Muscle of arm (tissue), 1 donor: ENCODE measurements at regions not wholly inside any gene's neighbourhood (a gene's known extent, or its start where the extent isn't known, plus 50 kb on each side); places are given as distances from the start of the nearest gene placed in this dataset.
A peak's percentile ranks its signal among the peaks of the same experiment; 100 is the strongest.
"Not testable (repeated sequence)": the region's sequence is repeated elsewhere in the genome, so short reads cannot be mapped to it uniquely, and the experiment has no call there.

ENCODE experiments used
- DNase-seq: peaks from one replicate; pipeline ENCODE4 v3.0.0-alpha.2; 2013

DNA sequence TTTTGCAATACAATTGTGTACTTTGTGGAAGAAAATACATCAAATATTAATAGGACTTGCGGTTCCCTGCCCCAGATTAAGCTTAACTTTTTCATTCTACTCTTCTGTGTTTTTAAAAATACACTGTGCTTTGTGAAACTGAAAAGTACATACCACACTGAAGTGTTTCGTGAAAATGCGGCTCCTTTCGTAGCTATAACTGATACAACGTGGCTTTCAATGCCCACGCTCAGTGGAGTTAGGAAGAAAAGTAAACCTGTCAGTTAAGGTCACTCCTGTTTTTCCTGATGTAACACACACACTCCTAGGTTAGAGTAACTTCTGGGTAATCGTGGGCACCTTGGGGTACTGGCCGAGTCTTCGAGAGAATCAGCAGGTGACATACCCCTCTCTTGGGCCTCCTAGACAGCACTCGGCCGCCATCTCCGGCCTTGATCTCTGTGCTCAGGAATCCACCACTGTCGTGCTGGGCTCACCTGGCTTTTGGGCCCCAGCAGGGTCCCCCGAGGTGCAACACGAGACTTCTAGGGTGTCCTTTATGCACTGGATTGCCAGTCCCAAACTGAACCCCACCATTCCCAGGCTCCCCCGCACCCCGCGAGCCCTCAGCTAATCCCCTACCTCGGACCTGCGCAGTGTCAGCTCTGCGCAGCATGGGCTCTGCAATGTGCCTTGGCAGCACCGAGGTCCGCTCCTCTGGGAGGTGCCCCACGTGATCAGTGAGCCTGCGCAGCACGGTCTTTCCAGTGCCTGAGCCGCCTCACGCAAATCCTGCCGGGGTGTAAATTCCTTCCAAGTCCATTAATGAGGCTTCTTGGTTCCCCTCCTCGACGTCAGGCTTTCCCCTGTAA lies 162.6 kb upstream of the INTU start:
- no peak for DNase-seq

DNA sequence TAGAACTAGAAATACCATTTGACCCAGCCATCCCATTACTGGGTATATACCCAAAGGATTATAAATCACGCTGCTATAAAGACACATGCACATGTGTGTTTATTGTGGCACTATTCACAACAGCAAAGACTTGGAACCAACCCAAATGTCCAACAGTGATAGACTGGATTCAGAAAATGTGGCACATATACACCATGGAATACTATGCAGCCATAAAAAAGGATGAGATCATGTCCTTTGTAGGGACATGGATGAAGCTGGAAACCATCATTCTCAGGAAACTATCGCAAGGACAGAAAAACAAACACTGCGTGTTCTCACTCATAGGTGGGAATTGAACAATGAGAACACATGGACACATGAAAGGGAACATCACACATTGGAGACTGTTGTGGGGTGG lies 154.5 kb upstream of the INTU start:
- DNase-seq = not testable (repeated sequence)

GRCh38 chr4:127479031-127479622 lies 153.6 kb upstream of the INTU start:
- DNase-seq = peak; percentile 75

DNA sequence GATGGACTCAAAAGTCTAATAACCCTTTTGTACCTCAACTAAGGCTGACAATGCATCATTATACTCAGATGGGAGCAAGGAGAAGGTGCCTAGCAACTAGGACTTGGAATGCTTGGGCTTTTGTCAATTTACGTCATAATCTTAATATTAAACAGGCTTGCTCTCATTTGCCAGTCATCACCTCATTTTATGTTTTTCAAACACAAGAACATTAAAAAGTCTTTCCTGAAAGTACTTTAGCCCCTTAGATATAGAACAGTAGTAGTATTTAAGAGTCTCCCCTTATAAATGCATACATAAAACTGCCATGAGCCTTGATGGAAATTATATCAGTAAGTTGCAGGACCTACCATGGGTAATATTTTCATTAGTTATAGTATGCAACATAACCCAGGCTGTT lies 150.7 kb upstream of the INTU start:
- no peak for DNase-seq

- no peak for DNase-seq
Measured at GRCh38 chr4:127484117-127484516, 148.6 kb upstream of the INTU start.

- no peak for DNase-seq
Measured at GRCh38 chr4:127486248-127486647, 146.5 kb upstream of the INTU start.

DNA sequence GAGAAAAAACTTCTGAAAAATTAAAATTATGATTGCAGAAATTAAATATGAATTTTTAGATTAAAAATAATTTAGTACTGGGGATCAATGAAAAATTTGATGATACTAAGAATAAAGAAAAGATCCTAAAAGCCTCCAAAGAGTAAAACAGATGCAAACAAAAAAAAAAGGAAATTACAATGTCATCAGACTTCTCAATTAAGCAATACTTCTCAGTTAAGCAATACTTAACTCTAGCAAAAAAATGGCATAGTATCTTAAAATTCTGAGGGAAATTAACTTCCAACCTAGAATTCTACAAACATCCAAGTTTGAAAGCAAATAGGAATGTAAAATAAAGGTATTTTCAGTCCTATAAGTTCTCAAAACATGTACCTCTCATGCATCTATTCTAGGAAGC lies 141.2 kb upstream of the INTU start:
- DNase-seq = no peak

DNA sequence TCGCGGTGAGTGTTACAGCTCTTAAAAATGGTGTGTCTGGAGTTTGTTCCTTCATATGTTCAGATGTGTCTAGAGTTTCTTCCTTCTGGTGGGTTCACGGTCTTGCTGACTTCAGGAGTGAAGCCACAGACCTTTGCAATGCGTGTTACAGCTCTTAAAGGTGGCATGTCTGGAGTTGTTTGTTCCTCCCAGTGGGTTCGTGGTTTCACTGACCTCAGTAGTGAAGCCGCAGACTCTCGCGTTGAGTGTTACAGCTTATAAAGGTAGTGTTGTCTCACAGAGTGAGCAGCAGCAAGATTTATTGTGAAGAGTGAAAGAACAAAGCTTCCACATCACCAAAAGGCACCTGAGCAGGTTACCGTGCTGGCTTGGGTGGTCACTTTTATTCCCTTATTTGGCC lies 135.9 kb upstream of the INTU start:
- DNase-seq = not testable (repeated sequence)

DNA sequence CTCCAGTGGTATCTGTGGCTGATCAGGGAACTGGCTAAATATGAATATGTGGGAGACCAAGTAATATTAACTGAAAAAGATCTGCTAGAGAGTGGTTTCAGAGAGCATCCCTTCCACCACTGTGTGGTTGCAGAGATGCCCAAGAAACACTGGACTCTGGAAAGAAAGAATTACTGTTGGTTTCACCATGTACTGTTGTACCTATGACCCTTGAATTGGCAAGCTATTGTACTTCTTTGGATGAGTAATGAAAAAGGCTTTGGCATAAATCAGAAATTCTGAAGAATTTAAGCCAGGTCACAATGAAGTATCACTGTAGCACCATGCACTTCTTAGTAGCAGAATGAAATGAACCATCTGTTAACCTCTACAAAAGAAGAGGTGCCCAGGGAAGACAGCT lies 134.4 kb upstream of the INTU start:
- DNase-seq = no peak

DNA sequence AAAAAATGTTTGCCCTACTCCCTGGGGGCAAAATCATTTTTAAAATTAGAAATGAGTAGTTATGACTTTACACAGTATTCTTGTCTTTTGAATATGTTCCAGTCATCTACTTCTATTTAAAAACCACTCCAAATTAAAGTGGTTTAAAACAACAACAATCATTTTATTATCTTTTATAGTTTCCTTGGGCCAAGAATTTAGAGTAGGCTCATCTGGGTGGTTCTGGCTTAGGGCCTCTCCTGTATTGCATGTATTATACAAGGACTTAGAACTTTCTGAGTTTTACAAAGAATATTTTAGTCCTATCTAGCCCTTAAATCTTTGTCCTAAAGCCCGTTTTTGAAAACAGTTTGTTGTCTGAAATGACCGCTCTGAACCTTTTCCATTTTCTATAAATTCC lies 132.5 kb upstream of the INTU start:
- no peak for DNase-seq

- DNase-seq = no peak
Measured at GRCh38 chr4:127501103-127501502, 131.7 kb upstream of the INTU start.

DNA sequence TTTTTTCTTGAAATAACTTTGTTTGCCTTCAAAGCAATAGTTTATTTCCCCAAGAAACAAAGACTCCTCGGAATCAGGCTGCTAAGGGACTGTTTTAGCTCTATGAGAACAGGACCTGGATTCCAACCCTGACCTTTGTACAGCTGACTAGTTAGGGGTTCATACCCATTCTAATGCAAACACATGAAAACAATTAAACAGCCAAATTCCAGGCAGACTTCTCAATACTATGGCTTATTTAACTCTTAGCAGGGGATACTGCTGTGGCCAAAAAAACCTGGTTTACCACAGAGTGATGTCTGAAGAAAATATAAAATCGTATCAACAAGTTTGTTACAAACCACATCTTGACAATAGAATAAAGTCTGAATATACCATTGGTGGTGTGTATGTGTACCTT lies 129.6 kb upstream of the INTU start:
- DNase-seq = no peak

DNA sequence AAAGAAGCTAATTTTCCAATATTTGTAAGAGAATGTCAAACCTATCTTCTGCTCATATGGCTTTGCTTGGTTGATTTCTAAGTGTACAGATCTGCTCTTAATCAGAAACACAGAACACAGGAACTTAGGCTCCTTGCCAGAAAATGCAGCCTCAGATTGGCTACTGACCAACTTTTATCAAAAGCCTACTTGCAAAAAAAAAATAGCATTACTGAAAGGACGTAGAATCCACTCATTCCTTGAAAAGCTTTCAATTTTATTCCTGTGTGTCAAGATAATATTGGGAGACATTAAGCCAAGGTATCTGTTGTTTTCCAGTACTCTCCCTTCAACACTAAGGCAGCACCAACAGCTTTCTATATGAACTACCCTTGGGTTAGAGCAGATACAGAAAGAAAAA lies 127.6 kb upstream of the INTU start:
- peak; percentile 77 for DNase-seq

GRCh38 chr4:127506283-127506682 lies 126.5 kb upstream of the INTU start:
- DNase-seq = no peak

GRCh38 chr4:127509155-127509554 lies 123.6 kb upstream of the INTU start:
- no peak for DNase-seq

GRCh38 chr4:127512672-127513071 lies 120.1 kb upstream of the INTU start:
- not testable (repeated sequence) for DNase-seq

DNA sequence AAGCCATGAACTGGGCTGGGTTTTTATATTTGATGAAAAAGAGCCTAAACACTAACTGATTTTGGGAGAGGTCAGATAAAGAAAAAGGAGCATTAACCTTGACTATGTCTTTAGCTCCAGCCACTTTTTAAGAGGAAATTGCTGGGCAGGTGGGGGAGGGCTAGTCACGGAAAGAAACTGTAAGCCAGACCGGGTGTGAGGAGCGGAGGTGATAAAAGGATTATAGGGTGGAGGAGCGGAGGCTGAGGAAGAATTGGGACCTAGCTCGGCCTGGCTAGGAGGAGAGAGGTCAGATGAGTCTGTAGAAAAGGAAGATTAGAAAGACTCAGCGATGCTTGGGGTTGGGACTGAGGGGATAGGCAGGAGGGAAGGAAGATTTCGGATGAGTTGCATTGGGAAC lies 117.5 kb upstream of the INTU start:
- DNase-seq = not testable (repeated sequence)

- DNase-seq = no peak
Measured at GRCh38 chr4:127518046-127518445, 114.7 kb upstream of the INTU start.

DNA sequence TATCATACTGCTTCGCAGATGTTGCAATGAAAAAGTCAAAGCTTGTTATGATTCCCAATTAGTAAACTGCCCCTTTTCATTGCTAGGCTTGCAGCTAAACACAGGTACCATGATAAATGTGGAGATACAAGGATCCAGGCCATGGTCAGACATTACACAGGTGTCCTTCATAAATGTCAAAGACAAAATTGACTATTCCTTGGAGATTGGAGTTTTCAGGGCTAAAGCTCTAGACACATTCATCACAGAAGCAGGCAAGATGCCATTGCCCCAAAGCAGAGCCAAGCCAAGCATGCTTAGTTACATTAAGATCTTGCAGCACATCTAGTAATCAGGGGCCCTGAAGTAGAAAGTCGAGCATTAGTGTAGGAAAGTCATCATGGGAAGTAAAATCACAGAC lies 111.3 kb upstream of the INTU start:
- DNase-seq = no peak

DNA sequence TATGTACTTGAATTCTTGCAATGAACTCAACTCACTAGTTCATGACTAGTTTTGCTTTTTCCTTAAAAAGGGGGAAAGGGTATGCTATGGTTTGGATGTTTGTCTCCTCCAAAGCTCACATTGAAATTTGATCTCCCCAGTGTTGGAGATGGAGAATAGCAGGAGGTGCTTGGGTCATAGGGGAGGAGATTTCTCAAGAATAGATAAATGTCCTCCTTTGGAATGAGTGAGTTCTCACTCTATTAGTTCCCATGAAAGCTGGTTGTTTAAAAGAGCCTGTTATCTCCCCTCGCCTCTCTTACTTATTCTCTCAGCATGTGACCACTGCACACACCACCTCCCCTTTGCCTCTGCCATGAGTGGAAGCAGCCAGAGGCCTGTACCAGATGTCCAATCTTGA lies 109.4 kb upstream of the INTU start:
- DNase-seq = no peak

GRCh38 chr4:127525608-127526007 lies 107.1 kb upstream of the INTU start:
- DNase-seq = no peak

GRCh38 chr4:127528302-127528701 lies 104.5 kb upstream of the INTU start:
- no peak for DNase-seq

- DNase-seq = not testable (repeated sequence)
Measured at GRCh38 chr4:127529879-127530278, 102.9 kb upstream of the INTU start.
